ENCODE measurements at regions not wholly inside any gene's neighbourhood (a gene's known extent, or its start where the extent isn't known, plus 50 kb on each side); places are given as distances from the start of the nearest gene placed in this dataset.

DNA sequence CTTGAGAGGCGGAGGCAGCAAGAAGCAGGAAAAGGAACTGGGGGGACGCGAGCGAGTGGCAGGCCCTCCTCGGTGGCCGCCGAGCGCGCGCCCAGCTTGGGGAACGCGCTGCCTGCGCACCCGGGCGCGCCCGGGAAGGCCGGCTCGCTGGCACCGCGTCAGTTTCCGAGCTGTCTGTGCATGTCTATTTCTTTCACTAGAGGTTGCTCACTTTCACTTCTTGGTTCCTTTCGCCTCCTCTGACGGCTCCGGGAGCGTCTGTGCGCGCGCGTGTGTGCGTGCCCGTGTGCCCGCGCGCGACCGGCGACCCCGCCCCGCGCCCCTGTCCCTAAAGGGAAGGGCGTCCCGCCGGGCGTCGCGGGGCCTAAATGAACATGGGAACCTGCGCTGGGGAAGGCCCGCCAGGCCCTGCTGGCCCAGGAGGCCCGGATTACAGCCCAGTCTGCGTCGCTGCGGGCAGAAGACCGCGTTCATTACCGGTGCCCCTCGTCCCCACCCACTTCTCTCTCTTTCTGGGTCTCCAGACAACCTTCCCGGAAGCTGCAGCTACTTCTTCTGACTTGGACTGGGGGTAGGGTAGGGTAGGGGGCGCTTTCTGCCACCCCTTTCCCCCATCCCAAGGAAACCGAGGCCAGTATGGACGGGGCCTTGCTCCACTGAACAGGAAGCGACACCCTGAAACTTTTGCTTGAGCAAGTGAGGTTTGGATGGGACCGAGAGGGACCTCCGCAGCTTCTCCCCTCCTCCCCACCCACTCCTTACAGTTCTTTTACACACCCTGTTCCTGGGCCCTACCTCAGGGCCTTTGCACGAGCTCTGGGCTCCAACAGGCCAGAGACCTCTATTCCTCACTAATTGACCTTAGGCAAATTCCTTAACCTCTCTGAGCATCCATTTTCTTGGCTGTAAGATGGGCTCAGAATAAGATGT lies 205.8 kb upstream of the IER5L start:
- no peak for TF ChIP-seq RCOR1 (IDR thresholded peaks at IDR 0.05; ENCODE audit: insufficient replicate concordance, low read length)
- TF ChIP-seq, protein P1, sequence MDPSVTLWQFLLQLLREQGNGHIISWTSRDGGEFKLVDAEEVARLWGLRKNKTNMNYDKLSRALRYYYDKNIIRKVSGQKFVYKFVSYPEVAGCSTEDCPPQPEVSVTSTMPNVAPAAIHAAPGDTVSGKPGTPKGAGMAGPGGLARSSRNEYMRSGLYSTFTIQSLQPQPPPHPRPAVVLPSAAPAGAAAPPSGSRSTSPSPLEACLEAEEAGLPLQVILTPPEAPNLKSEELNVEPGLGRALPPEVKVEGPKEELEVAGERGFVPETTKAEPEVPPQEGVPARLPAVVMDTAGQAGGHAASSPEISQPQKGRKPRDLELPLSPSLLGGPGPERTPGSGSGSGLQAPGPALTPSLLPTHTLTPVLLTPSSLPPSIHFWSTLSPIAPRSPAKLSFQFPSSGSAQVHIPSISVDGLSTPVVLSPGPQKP (IDR thresholded peaks at IDR 0.05; ENCODE audit: borderline replicate concordance, low read depth, low read length) = no peak
- TF ChIP-seq, protein P2, sequence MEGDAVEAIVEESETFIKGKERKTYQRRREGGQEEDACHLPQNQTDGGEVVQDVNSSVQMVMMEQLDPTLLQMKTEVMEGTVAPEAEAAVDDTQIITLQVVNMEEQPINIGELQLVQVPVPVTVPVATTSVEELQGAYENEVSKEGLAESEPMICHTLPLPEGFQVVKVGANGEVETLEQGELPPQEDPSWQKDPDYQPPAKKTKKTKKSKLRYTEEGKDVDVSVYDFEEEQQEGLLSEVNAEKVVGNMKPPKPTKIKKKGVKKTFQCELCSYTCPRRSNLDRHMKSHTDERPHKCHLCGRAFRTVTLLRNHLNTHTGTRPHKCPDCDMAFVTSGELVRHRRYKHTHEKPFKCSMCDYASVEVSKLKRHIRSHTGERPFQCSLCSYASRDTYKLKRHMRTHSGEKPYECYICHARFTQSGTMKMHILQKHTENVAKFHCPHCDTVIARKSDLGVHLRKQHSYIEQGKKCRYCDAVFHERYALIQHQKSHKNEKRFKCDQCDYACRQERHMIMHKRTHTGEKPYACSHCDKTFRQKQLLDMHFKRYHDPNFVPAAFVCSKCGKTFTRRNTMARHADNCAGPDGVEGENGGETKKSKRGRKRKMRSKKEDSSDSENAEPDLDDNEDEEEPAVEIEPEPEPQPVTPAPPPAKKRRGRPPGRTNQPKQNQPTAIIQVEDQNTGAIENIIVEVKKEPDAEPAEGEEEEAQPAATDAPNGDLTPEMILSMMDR (conservative IDR thresholded peaks at IDR 0.05; ENCODE audit: low read depth, low read length) = peak; percentile 21; the same call in 1 of the 2 replicates
